Skeletal muscle tissue (tissue), 3 donors: ENCODE measurements at regions not wholly inside any gene's neighbourhood (a gene's known extent, or its start where the extent isn't known, plus 50 kb on each side); places are given as distances from the start of the nearest gene placed in this dataset.

ENCODE experiments used
- H3K27ac ChIP-seq: one replicate; pipeline ENCODE4 v1.7.0; 2013; ENCODE audit warnings: mild to moderate bottlenecking, low read depth, low read length, inconsistent platforms
- H3K27me3 ChIP-seq, 3 donors: one replicate each; pipeline ENCODE4 v1.7.0; 2013; ENCODE audit warnings: low read length in 3 of 3; ENCODE audit not compliant: control insufficient read depth in 3 of 3, insufficient read depth in 3 of 3
- H3K36me3 ChIP-seq, 3 donors: one replicate each; pipeline ENCODE4 v1.7.0; 2013; ENCODE audit warnings: low read length in 3 of 3; ENCODE audit not compliant: control insufficient read depth in 3 of 3, insufficient read depth in 3 of 3
- H3K4me1 ChIP-seq, 3 donors: one replicate each; pipeline ENCODE4 v1.7.0; 2013; ENCODE audit warnings: low read length in 3 of 3, mild to moderate bottlenecking in 3 of 3; ENCODE audit not compliant: control insufficient read depth in 3 of 3, insufficient read depth in 3 of 3
- H3K4me3 ChIP-seq, 3 donors: one replicate each; pipeline ENCODE4 v1.7.0; 2013; ENCODE audit warnings: low read length in 3 of 3
- H3K9ac ChIP-seq, 3 donors: one replicate each; pipeline ENCODE4 v1.7.0; 2013; ENCODE audit warnings: low read length in 3 of 3, mild to moderate bottlenecking in 3 of 3, moderate library complexity in 2 of 3, low read depth in 1 of 3
- H3K9me3 ChIP-seq, 3 donors: one replicate each; pipeline ENCODE4 v1.7.0; 2013; ENCODE audit warnings: low read length in 3 of 3; ENCODE audit not compliant: control insufficient read depth in 3 of 3
- donor health status: Osteomylitis.

GRCh38 chr2:143909577-143910353 lies 610.2 kb downstream of the ZEB2 start:
- Histone ChIP-seq H3K4me1 (no peaks in the 10 kb centered on the region), H3K9ac (no peak overlapping the region), H3K27ac (no peak overlapping the region), H3K9me3 (no peaks in the 10 kb centered on the region), H3K4me3 (no peak overlapping the region), H3K36me3 (no peaks in the 10 kb centered on the region), H3K27me3 (no peaks in the 10 kb centered on the region)

- no peaks in the 10 kb centered on the region for H3K9me3 ChIP-seq
- H3K4me3 ChIP-seq: no peak overlapping the region
- H3K9ac ChIP-seq: no peak overlapping the region
- H3K27ac ChIP-seq: no peak overlapping the region
- no peaks in the 10 kb centered on the region for H3K36me3 ChIP-seq
- no peaks in the 10 kb centered on the region for H3K27me3 ChIP-seq
- H3K4me1 ChIP-seq: no peaks in the 10 kb centered on the region
Measured at GRCh38 chr2:143908843-143909242, 611.1 kb downstream of the ZEB2 start.

GRCh38 chr2:143907801-143908200 lies 612.1 kb downstream of the ZEB2 start:
- no peak overlapping the region for H3K4me3 ChIP-seq
- H3K9ac ChIP-seq: no peak overlapping the region
- no peak overlapping the region for H3K27ac ChIP-seq
- H3K4me1 ChIP-seq: peaks cover 0 to 2% (median 0%) of the 10 kb centered on the region in 3 donors
- no peaks in the 10 kb centered on the region for H3K36me3 ChIP-seq
- H3K27me3 ChIP-seq: no peaks in the 10 kb centered on the region
- no peaks in the 10 kb centered on the region for H3K9me3 ChIP-seq

- Histone ChIP-seq H3K9me3 (no peaks in the 10 kb centered on the region), H3K36me3 (no peaks in the 10 kb centered on the region), H3K4me3 (no peak overlapping the region), H3K9ac (no peak overlapping the region), H3K27me3 (no peaks in the 10 kb centered on the region), H3K4me1 (peaks cover 0 to 2% (median 0%) of the 10 kb centered on the region in 3 donors), H3K27ac (no peak overlapping the region)
Measured at GRCh38 chr2:143906850-143907249, 613.1 kb downstream of the ZEB2 start.

GRCh38 chr2:143905587-143905986 lies 614.3 kb downstream of the ZEB2 start:
- Histone ChIP-seq H3K9me3 (no peaks in the 10 kb centered on the region), H3K27me3 (no peaks in the 10 kb centered on the region), H3K4me3 (no peak overlapping the region), H3K4me1 (peaks cover 0 to 2% (median 0%) of the 10 kb centered on the region in 3 donors), H3K36me3 (no peaks in the 10 kb centered on the region), H3K9ac (no peak overlapping the region), H3K27ac (no peak overlapping the region)

GRCh38 chr2:143903172-143903856 lies 616.6 kb downstream of the ZEB2 start:
- Histone ChIP-seq H3K4me3 (no peak overlapping the region), H3K9ac (peak overlapping the region in 1 of 3 donors; percentile 46), H3K9me3 (no peaks in the 10 kb centered on the region), H3K27ac (no peak overlapping the region), H3K27me3 (no peaks in the 10 kb centered on the region), H3K36me3 (no peaks in the 10 kb centered on the region), H3K4me1 (peaks cover 0 to 2% (median 0%) of the 10 kb centered on the region in 3 donors)

- no peak overlapping the region for H3K27ac ChIP-seq
- H3K4me1 ChIP-seq: peaks cover 0 to 2% (median 0%) of the 10 kb centered on the region in 3 donors
- no peak overlapping the region for H3K9ac ChIP-seq
- H3K4me3 ChIP-seq: no peak overlapping the region
- no peaks in the 10 kb centered on the region for H3K9me3 ChIP-seq
- no peaks in the 10 kb centered on the region for H3K36me3 ChIP-seq
- H3K27me3 ChIP-seq: no peaks in the 10 kb centered on the region
Measured at GRCh38 chr2:143901185-143901842, 618.6 kb downstream of the ZEB2 start.

GRCh38 chr2:143899987-143900386 lies 619.9 kb downstream of the ZEB2 start:
- no peaks in the 10 kb centered on the region for H3K36me3 ChIP-seq
- no peaks in the 10 kb centered on the region for H3K27me3 ChIP-seq
- peaks cover 0 to 2% (median 0%) of the 10 kb centered on the region in 3 donors for H3K4me1 ChIP-seq
- H3K9ac ChIP-seq: no peak overlapping the region
- H3K4me3 ChIP-seq: no peak overlapping the region
- H3K9me3 ChIP-seq: no peaks in the 10 kb centered on the region
- no peak overlapping the region for H3K27ac ChIP-seq

GRCh38 chr2:143893371-143893770 lies 626.5 kb downstream of the ZEB2 start:
- Histone ChIP-seq H3K9ac (no peak overlapping the region), H3K4me3 (no peak overlapping the region), H3K36me3 (no peaks in the 10 kb centered on the region), H3K27ac (no peak overlapping the region), H3K27me3 (no peaks in the 10 kb centered on the region), H3K9me3 (no peaks in the 10 kb centered on the region), H3K4me1 (no peaks in the 10 kb centered on the region)

GRCh38 chr2:143891879-143892308 lies 628.0 kb downstream of the ZEB2 start:
- Histone ChIP-seq H3K9ac (no peak overlapping the region), H3K4me1 (no peaks in the 10 kb centered on the region), H3K27me3 (no peaks in the 10 kb centered on the region), H3K36me3 (no peaks in the 10 kb centered on the region), H3K9me3 (no peaks in the 10 kb centered on the region), H3K4me3 (no peak overlapping the region), H3K27ac (no peak overlapping the region)
